Body of pancreas (tissue), 4 donors: ENCODE measurements at regions not wholly inside any gene's neighbourhood (a gene's known extent, or its start where the extent isn't known, plus 50 kb on each side); places are given as distances from the start of the nearest gene placed in this dataset.

Experiments
- ATAC-seq: fragments of 150-250 bp; one replicate; pipeline ENCODE4 v1.9.1; 2016
- DNase-seq, 4 donors: peaks; one replicate each; pipeline ENCODE4 v3.0.0-alpha.2; 2019
- H3K27ac ChIP-seq, 4 donors: fragments of 200-600 bp; sonication (generic); 1 replicate in 3 of 4; 2 replicates in 1 of 4; pipeline versions ENCODE4 v1.5.1 to v1.6.1; 2016 to 2019; ENCODE audit warnings: mild to moderate bottlenecking in 1 of 4, mixed read lengths in 1 of 4, moderate library complexity in 1 of 4
- H3K27me3 ChIP-seq, 2 donors: fragments of 200-600 bp; sonication (generic); one replicate each; pipeline ENCODE4 v1.6.0; 2016; ENCODE audit warnings: mild to moderate bottlenecking in 1 of 2
- H3K36me3 ChIP-seq, 2 donors: fragments of 200-600 bp; sonication (generic); replicated peaks in 1 of 2; 2 replicates each; pipeline ENCODE4 v1.5.1; 2016; ENCODE audit warnings: low read depth in 2 of 2; ENCODE audit not compliant: insufficient read depth in 1 of 2
- H3K4me1 ChIP-seq: fragments of 200-600 bp; sonication (generic); one replicate; pipeline ENCODE4 v1.6.0; 2016
- H3K4me3 ChIP-seq, 2 donors: fragments of 200-600 bp; sonication (generic); 1 replicate in 1 of 2; 2 replicates in 1 of 2; pipeline ENCODE4 v1.5.1; 2016 to 2019
- H3K9me3 ChIP-seq, 3 donors: fragments of 200-600 bp; sonication (generic); 1 replicate in 2 of 3; 2 replicates in 1 of 3; pipeline ENCODE4 v1.5.1; 2016
- CTCF ChIP-seq, 7 experiments: fragments of 450-650 bp in 4 of 7; fragments of 200-600 bp in 3 of 7; sonication (generic) in 3 of 7; IDR thresholded peaks; one replicate each; pipeline ENCODE4 v1.5.1; 2016 to 2019; ENCODE audit warnings: antibody characterized with exemption in 7 of 7
- POLR2A ChIP-seq, 3 donors: fragments of 450-650 bp; IDR thresholded peaks; one replicate each; pipeline ENCODE4 v1.6.1; 2016; ENCODE audit warnings: antibody characterized with exemption in 3 of 3, mild to moderate bottlenecking in 2 of 3
- WGBS, 2 donors: methylation state at CpG; one replicate each; pipeline ENCODE4 v1.1.5; 2017; 5-methylcytosine and 5-hydroxymethylcytosine counted together
- intact Hi-C: fragments of 100-400 bp; cut with DNase I; formaldehyde crosslinking; loops from one replicate; pipeline ENCODE4 v1.15.1; 2023

GRCh38 chr6:94377835-94378234 is 958.5 kb upstream of the EPHA7 start:
- intact Hi-C loops: no loop called here
- DNase-seq (no peak), ATAC-seq (no peak)
- H3K9me3 ChIP-seq: no peaks in the 10 kb centered on the region
- TF ChIP-seq POLR2A (IDR thresholded peaks at IDR 0.05): no peak
- no peak for TF ChIP-seq CTCF (IDR thresholded peaks at IDR 0.05)
- no peaks in the 10 kb centered on the region for H3K27me3 ChIP-seq
- 58 to 69% methylated on average over 1 of the region's 1 CpG for WGBS, 2 donors
- H3K36me3 ChIP-seq: no peaks in the 10 kb centered on the region
- no peak overlapping the region for H3K4me3 ChIP-seq
- H3K27ac ChIP-seq: no peak overlapping the region
- no peaks in the 10 kb centered on the region for H3K4me1 ChIP-seq

DNA sequence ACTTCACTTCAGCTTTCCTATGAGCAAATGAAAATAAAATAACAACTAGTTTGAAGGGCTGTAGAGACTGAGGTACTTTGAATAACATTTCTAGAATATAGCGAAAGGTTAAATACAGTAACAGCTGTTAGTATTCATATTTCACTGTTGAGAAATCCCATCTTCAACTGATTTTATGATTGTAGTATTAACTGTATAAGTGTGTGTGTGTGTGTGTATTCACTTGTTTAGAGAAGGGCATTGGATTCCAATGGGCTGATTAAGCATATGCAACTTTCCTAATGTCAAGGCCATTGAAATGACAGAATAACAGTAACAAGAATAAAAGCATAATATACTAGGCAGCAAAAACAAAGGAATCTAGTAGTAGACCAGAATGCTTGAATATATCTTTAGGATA is 957.5 kb upstream of the EPHA7 start:
- Histone ChIP-seq H3K36me3 (no peaks in the 10 kb centered on the region), H3K4me1 (no peaks in the 10 kb centered on the region), H3K9me3 (no peaks in the 10 kb centered on the region), H3K4me3 (no peak overlapping the region), H3K27ac (no peak overlapping the region), H3K27me3 (no peaks in the 10 kb centered on the region)
- TF ChIP-seq POLR2A (IDR thresholded peaks at IDR 0.05) (no peak), CTCF (IDR thresholded peaks at IDR 0.05) (no peak)
- intact Hi-C loops: no loop called here
- ATAC-seq (no peak), DNase-seq (no peak)
- 93 to 94% methylated on average over 1 of the region's 1 CpG for WGBS, 2 donors

- DNase-seq: no peak
- no peaks in the 10 kb centered on the region for H3K27me3 ChIP-seq
- H3K36me3 ChIP-seq: no peaks in the 10 kb centered on the region
- H3K4me1 ChIP-seq: no peaks in the 10 kb centered on the region
- TF ChIP-seq POLR2A (IDR thresholded peaks at IDR 0.05) (no peak), CTCF (IDR thresholded peaks at IDR 0.05) (no peak)
- intact Hi-C loops: no loop called here
- H3K27ac ChIP-seq: no peak overlapping the region
- H3K9me3 ChIP-seq: no peaks in the 10 kb centered on the region
- no peak for ATAC-seq
- no peak overlapping the region for H3K4me3 ChIP-seq
Measured at GRCh38 chr6:94372229-94372628, 952.9 kb upstream of the EPHA7 start.

DNA sequence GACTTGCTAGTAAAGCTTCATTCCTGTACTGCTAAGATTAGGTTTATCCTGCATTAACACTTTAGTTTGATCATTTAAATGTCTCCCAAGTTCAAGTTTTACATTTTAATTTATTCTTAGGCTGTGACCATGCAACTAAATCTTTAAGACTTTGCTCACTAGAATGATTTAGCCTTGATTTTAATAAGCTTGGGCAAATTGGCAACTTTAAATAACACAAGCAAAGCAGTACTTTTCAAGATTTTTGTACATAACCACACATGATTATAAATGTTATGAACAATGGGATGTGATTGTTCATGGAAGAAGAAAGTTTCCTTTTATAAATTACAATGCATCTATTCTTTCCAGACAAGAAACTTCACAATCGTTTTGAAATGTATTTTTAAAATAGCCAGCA is 948.0 kb upstream of the EPHA7 start:
- Histone ChIP-seq H3K4me3 (no peak overlapping the region), H3K4me1 (no peaks in the 10 kb centered on the region), H3K36me3 (no peaks in the 10 kb centered on the region), H3K9me3 (no peaks in the 10 kb centered on the region), H3K27me3 (no peaks in the 10 kb centered on the region), H3K27ac (no peak overlapping the region)
- TF ChIP-seq POLR2A (IDR thresholded peaks at IDR 0.05) (no peak), CTCF (IDR thresholded peaks at IDR 0.05) (no peak)
- 13 to 15% methylated on average over 1 of the region's 1 CpG for WGBS, 2 donors
- no peak for DNase-seq
- intact Hi-C loops: no loop called here
- no peak for ATAC-seq

DNA sequence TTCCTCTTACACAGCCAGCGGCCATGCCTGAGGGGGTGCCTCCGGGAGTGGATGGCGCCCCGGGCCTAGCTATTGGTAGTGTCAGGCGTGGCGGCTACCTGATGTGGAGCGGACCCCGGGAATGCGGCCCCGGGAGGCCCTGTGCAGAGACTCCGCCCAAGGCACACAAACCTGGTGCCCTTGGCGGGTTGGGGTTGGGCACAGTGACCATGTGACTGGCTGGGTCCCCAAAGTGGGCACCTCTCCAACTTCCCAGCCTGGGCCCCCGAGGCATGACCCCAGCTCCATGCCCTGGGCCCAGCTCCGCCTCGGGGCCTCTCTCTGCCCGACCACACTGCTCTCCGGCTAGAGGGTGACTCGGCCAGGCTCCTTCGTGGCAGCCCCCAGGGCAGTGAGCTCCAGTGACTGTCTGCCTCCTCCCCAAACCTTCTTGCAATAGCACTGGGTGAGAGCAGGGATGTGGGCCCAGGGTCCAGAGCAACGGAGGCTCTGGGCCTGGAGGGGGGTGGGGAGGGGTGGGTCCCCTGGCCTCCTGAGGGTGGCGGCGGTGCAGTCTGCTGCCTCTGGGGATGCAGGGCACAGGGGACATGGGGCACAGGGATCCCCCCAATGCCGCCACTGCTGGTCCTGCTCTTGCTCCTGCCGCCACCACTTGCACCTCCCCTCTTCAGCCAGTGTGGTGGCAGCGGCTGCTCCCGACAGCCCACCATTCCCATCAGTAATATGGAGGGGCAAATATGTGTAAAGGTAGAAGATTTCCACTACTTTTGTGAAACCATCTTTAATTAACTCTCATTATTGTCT is 942.9 kb upstream of the EPHA7 start:
- intact Hi-C loops: no loop called here
- Histone ChIP-seq H3K36me3 (no peaks in the 10 kb centered on the region), H3K9me3 (no peaks in the 10 kb centered on the region), H3K27ac (no peak overlapping the region), H3K4me3 (no peak overlapping the region), H3K4me1 (no peaks in the 10 kb centered on the region), H3K27me3 (no peaks in the 10 kb centered on the region)
- WGBS, 2 donors: 89 to 98% methylated on average over 4 to 23 of the region's 26 CpGs
- peak in 1 of 4 donors; percentile 13 for DNase-seq
- TF ChIP-seq CTCF (IDR thresholded peaks at IDR 0.05) (no peak), POLR2A (IDR thresholded peaks at IDR 0.05) (no peak)
- ATAC-seq: peak; percentile 21
